ENCODE measurements at regions not wholly inside any gene's neighbourhood (a gene's known extent, or its start where the extent isn't known, plus 50 kb on each side); places are given as distances from the start of the nearest gene placed in this dataset.

DNA sequence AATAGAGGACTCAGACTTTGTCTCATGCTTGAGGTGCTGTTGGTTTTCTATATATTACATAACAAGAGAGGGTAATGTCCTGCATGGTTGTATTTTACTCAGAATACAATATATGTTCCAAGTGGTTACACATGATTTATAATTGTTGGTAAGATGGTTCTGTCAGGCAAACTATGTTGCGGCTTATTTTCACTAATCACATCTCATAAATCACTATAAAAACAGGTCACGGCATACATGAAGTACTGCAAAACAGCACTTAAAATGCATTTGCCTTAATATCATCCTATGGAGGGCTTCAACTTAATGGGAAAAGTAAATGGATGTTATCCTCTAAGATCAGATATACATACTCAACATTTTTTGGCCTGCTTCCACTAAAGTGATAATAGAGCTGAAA is 246.0 kb upstream of the ARSJ start:
- no peak for DNase-seq (ENCODE audit: low read depth)
- H3K4me3 ChIP-seq (ENCODE audit: control insufficient read depth, low read depth, low read length), result no peak overlapping the region

DNA sequence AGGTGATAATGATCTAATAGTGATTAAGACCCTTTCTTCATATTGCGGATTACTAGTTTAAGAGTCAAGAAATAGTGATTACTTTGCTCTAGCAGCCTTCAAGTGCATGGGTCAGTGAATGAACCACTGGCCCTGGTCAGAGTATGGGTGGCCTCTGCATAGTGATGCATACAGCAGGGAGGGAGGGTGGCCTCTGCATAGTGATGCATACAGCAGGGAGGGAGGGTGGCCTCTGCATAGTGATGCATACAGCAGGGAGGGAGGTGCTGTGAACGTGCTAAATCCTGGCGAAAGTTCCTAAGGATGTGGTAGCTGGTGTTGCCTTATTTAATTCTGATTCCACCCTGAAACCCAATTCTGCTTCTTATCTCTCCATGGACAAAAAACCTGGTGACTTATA is 246.7 kb upstream of the ARSJ start:
- TF ChIP-seq, protein P1, sequence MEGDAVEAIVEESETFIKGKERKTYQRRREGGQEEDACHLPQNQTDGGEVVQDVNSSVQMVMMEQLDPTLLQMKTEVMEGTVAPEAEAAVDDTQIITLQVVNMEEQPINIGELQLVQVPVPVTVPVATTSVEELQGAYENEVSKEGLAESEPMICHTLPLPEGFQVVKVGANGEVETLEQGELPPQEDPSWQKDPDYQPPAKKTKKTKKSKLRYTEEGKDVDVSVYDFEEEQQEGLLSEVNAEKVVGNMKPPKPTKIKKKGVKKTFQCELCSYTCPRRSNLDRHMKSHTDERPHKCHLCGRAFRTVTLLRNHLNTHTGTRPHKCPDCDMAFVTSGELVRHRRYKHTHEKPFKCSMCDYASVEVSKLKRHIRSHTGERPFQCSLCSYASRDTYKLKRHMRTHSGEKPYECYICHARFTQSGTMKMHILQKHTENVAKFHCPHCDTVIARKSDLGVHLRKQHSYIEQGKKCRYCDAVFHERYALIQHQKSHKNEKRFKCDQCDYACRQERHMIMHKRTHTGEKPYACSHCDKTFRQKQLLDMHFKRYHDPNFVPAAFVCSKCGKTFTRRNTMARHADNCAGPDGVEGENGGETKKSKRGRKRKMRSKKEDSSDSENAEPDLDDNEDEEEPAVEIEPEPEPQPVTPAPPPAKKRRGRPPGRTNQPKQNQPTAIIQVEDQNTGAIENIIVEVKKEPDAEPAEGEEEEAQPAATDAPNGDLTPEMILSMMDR (conservative IDR thresholded peaks at IDR 0.05; ENCODE audit: control insufficient read depth, insufficient read depth, low read depth, low read length), result no peak
- no peak for DNase-seq (ENCODE audit: low read depth)
- H3K4me3 ChIP-seq (ENCODE audit: control insufficient read depth, low read depth, low read length), result no peak overlapping the region

More for the DNA sequence above, 246.0 kb upstream of the ARSJ start:
- TF ChIP-seq, protein P1 (conservative IDR thresholded peaks at IDR 0.05; ENCODE audit: control insufficient read depth, insufficient read depth, low read depth, low read length), result no peak

DNA sequence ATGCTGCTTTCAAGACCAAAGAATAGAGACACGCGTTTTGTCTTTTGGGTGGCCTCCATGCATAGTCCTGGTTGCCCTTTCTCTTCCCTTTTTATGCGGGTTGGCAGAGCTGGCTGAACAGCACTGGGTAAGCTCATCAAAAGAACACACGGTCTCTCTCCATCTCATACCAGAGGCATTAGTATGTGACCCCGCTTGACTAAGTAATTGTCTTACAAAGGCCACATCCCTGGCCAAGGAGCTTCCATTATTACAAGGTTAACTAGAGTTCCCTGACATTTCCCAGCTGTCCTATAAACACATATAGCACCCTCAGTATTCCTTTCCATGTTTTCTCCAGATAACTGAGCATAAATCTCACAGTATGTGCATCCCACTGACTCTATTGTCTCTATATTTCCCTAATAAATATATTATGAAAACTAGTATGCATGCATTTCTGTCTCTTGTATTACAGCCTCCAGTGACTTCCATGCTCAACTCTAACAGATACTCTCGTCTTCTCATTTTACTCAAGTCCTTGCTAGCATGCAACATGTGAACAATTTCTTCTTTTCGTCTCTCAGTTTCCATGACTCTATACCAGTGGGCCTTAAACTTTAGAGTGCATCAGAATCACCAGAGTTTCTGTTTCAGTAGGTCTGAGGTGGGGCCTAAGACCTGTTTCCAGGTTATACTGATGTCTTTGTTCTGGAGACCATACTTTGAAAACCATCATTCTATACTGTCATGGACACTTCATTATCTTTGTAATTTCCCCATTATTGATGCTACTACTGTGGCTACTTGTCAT is 247.7 kb upstream of the ARSJ start:
- TF ChIP-seq, protein P1 (conservative IDR thresholded peaks at IDR 0.05; ENCODE audit: control insufficient read depth, insufficient read depth, low read depth, low read length), result no peak
- peak; percentile 14 for DNase-seq (ENCODE audit: low read depth)
- H3K4me3 ChIP-seq (ENCODE audit: control insufficient read depth, low read depth, low read length), result no peak overlapping the region

DNA sequence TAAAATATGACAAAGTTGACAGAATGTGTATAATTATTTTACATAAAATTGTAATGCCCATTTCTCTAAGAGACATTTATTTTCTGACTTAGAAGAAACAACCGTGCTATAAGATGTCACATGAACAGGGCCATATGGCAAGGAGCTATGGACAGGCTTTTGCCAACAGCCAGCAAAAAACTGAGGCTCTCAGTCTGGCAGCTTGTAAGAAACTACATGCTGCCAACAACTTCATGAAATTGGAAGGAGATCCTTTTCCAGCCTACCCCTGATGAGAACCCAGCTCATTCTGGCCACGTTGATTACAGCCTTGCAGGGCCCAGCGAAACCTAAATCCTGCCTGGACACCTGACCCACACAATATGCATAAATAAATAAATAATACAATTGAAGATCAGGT is 250.3 kb upstream of the ARSJ start:
- no peak overlapping the region for H3K4me3 ChIP-seq (ENCODE audit: control insufficient read depth, low read depth, low read length)
- TF ChIP-seq, protein P1 (conservative IDR thresholded peaks at IDR 0.05; ENCODE audit: control insufficient read depth, insufficient read depth, low read depth, low read length), result no peak
- DNase-seq (ENCODE audit: low read depth), result no peak

DNA sequence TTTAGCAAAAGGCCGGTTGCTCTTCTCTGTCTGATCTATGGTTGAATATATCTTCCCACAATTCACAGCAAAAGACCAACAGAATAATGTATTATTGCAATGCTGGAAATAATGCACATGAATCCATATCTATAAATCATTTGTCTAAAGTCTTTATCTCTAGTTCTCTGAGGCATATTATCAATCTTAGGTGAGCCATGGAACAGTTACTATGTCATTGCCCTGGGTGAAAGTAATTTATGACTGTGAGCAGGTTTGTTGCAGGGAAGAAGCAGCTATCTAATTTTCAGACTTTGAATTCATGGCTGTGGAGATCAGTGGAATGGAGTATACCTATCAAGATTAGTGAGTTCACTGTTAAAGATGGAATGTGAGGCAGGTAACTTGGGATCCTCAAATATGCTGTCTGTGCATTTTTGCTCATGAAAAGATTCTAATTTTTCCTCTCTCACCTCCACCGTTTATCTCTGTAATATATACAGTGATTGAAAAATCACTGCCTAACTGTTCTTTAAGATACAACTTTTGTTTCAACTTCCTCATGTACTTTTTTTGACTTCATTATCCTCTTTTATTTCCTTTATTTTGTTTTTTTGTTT is 256.8 kb upstream of the ARSJ start:
- TF ChIP-seq, protein P1 (conservative IDR thresholded peaks at IDR 0.05; ENCODE audit: control insufficient read depth, insufficient read depth, low read depth, low read length), result no peak
- DNase-seq (ENCODE audit: low read depth), result no peak
- no peak overlapping the region for H3K4me3 ChIP-seq (ENCODE audit: control insufficient read depth, low read depth, low read length)

DNA sequence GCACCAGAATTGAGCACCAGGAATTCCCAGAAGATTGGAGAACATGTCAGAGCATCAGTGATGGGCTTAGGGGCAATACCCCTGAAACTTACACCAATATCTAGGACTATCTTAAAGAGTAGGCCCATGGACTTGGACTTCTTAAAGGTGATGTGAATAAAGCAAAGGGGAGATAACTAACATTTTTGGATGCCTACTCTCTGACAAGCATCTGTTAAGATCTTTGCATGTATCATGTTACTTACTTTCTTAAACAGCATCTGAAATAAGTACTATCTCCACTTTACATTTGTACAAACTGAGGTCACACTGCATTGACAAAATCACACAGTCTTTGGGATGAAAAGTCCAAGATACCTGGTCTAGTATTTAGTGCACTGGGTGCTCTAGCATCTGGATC is 258.6 kb upstream of the ARSJ start:
- H3K4me3 ChIP-seq (ENCODE audit: control insufficient read depth, low read depth, low read length), result no peak overlapping the region
- TF ChIP-seq, protein P1 (conservative IDR thresholded peaks at IDR 0.05; ENCODE audit: control insufficient read depth, insufficient read depth, low read depth, low read length), result no peak
- no peak for DNase-seq (ENCODE audit: low read depth)

Data from fibroblast of mammary gland (primary cell).